ENCODE measurements at regions not wholly inside any gene's neighbourhood (a gene's known extent, or its start where the extent isn't known, plus 50 kb on each side); places are given as distances from the start of the nearest gene placed in this dataset.

DNA sequence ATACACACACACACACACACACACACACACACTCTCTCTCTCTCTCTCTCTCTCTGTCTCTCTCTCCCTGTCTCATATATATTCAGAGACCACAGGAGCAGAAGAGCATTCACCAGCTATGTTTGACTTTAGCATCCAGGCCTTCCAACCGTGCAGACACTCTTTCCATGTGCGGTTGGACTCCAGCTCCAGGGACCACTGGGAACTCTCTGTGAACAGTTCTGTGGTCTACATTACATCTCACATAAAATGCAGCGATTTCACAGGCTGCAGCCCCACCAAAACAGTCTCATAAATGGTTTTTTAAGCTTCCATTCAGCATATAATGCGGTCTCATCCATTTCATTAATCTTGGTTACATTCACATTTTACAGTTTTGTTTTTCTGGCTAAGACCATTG, 508.4 kb upstream of the SULF2 start:
- H3K4me1 ChIP-seq (ENCODE audit: insufficient read depth, low read length, poor library complexity, severe bottlenecking) = no peaks in the 10 kb centered on the region

DNA sequence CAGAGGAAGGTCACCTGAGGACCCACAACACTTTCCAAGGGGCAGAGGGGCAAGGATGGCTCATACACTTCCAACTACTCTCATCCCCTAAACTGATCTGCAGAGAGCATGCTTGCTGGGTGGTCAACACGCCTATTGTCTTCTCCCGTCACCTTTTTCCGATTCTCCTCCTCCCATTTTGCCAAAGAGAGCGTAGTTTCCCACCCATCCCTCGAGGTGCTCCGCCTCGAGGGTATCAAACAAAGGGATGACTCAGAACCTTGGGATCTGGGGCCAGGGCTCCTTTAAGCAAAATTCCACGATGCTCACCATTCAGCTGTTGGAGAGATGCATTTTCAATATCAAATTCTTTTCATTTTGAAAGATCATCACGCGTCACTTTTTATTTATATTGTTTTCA, 507.5 kb upstream of the SULF2 start:
- Histone ChIP-seq H3F3A (ENCODE audit: low read depth) (no peaks in the 10 kb centered on the region), H4K20me1 (ENCODE audit: insufficient read depth, low read length, poor library complexity, severe bottlenecking) (no peaks in the 10 kb centered on the region), H2AFZ (ENCODE audit: low read length) (no peak overlapping the region), H3K79me2 (ENCODE audit: insufficient read depth, low read length) (no peaks in the 10 kb centered on the region), H3K27me3 (ENCODE audit: insufficient read depth, low read length, poor library complexity, severe bottlenecking) (no peaks in the 10 kb centered on the region), H3K4me3 (ENCODE audit: low read length, poor library complexity, severe bottlenecking) (no peak overlapping the region), H3K9ac (ENCODE audit: low read depth, low read length, poor library complexity, severe bottlenecking) (no peak overlapping the region), H3K4me1 (ENCODE audit: insufficient read depth, low read length, poor library complexity, severe bottlenecking) (no peaks in the 10 kb centered on the region), H3K36me3 (ENCODE audit: insufficient read depth, low read length) (no peaks in the 10 kb centered on the region), H3K9me3 (ENCODE audit: insufficient read depth, low read depth, low read length) (0 out of 2 replicates have a peak, but pooled peaks cover 2% of the 10 kb centered on the region), H3K9me2 (replicated peaks; ENCODE audit: low read depth, low read length) (no peaks in the 10 kb centered on the region), H3K4me2 (ENCODE audit: low read depth, low read length, poor library complexity, severe bottlenecking) (no peak overlapping the region)
- TF ChIP-seq EZH2phosphoT487 (IDR thresholded peaks at IDR 0.05; ENCODE audit: borderline replicate concordance) = no peak
- TF ChIP-seq, protein P1, sequence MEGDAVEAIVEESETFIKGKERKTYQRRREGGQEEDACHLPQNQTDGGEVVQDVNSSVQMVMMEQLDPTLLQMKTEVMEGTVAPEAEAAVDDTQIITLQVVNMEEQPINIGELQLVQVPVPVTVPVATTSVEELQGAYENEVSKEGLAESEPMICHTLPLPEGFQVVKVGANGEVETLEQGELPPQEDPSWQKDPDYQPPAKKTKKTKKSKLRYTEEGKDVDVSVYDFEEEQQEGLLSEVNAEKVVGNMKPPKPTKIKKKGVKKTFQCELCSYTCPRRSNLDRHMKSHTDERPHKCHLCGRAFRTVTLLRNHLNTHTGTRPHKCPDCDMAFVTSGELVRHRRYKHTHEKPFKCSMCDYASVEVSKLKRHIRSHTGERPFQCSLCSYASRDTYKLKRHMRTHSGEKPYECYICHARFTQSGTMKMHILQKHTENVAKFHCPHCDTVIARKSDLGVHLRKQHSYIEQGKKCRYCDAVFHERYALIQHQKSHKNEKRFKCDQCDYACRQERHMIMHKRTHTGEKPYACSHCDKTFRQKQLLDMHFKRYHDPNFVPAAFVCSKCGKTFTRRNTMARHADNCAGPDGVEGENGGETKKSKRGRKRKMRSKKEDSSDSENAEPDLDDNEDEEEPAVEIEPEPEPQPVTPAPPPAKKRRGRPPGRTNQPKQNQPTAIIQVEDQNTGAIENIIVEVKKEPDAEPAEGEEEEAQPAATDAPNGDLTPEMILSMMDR (conservative IDR thresholded peaks at IDR 0.05; ENCODE audit: low read length) = no peak

More for the DNA sequence above, 508.4 kb upstream of the SULF2 start:
- Histone ChIP-seq H3K4me2 (ENCODE audit: low read depth, low read length, poor library complexity, severe bottlenecking) (no peak overlapping the region), H3K9ac (ENCODE audit: low read depth, low read length, poor library complexity, severe bottlenecking) (no peak overlapping the region), H3K9me2 (replicated peaks; ENCODE audit: low read depth, low read length) (no peaks in the 10 kb centered on the region), H3K27me3 (ENCODE audit: insufficient read depth, low read length, poor library complexity, severe bottlenecking) (no peaks in the 10 kb centered on the region), H3K4me3 (ENCODE audit: low read length, poor library complexity, severe bottlenecking) (no peak overlapping the region), H3K9me3 (ENCODE audit: insufficient read depth, low read depth, low read length) (0 out of 2 replicates have a peak, but pooled peaks cover 4% of the 10 kb centered on the region), H4K20me1 (ENCODE audit: insufficient read depth, low read length, poor library complexity, severe bottlenecking) (no peaks in the 10 kb centered on the region), H3F3A (ENCODE audit: low read depth) (no peaks in the 10 kb centered on the region), H2AFZ (ENCODE audit: low read length) (no peak overlapping the region), H3K79me2 (ENCODE audit: insufficient read depth, low read length) (no peaks in the 10 kb centered on the region), H3K36me3 (ENCODE audit: insufficient read depth, low read length) (no peaks in the 10 kb centered on the region)
- no peak for TF ChIP-seq EZH2phosphoT487 (IDR thresholded peaks at IDR 0.05; ENCODE audit: borderline replicate concordance)
- TF ChIP-seq, protein P1 (conservative IDR thresholded peaks at IDR 0.05; ENCODE audit: low read length) = no peak

DNA sequence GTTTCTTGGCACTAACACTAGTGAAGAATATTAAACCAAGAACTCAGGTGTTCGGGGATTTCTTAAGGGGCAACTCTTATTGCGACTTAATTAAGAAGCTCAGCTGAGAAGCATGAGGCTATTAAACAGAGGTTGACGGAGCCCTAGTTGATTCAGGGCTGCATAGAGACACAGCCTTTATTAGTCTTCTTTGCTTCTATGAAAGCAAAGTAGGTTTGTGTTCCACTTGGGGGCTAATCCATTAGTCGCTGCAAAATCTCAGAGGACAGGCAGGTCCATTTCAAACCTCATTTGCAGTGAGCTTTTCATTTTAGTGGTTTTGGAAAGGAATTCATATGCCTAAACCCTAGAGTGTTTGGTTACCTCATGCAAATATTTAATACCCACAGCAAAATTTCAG, 506.6 kb upstream of the SULF2 start:
- Histone ChIP-seq H3K36me3 (ENCODE audit: insufficient read depth, low read length) (no peaks in the 10 kb centered on the region), H3K4me1 (ENCODE audit: insufficient read depth, low read length, poor library complexity, severe bottlenecking) (no peaks in the 10 kb centered on the region), H3K9me2 (replicated peaks; ENCODE audit: low read depth, low read length) (no peaks in the 10 kb centered on the region), H3K4me3 (ENCODE audit: low read length, poor library complexity, severe bottlenecking) (no peak overlapping the region), H3K9ac (ENCODE audit: low read depth, low read length, poor library complexity, severe bottlenecking) (no peak overlapping the region), H4K20me1 (ENCODE audit: insufficient read depth, low read length, poor library complexity, severe bottlenecking) (no peaks in the 10 kb centered on the region), H3F3A (ENCODE audit: low read depth) (no peaks in the 10 kb centered on the region), H3K4me2 (ENCODE audit: low read depth, low read length, poor library complexity, severe bottlenecking) (no peak overlapping the region), H3K27me3 (ENCODE audit: insufficient read depth, low read length, poor library complexity, severe bottlenecking) (no peaks in the 10 kb centered on the region), H3K9me3 (ENCODE audit: insufficient read depth, low read depth, low read length) (0 out of 2 replicates have a peak, but pooled peaks cover 2% of the 10 kb centered on the region), H3K79me2 (ENCODE audit: insufficient read depth, low read length) (no peaks in the 10 kb centered on the region), H2AFZ (ENCODE audit: low read length) (no peak overlapping the region)
- TF ChIP-seq, protein P1 (conservative IDR thresholded peaks at IDR 0.05; ENCODE audit: low read length) = no peak
- TF ChIP-seq EZH2phosphoT487 (IDR thresholded peaks at IDR 0.05; ENCODE audit: borderline replicate concordance) = no peak
